ENCODE measurements at regions not wholly inside any gene's neighbourhood (a gene's known extent, or its start where the extent isn't known, plus 50 kb on each side); places are given as distances from the start of the nearest gene placed in this dataset.

DNA sequence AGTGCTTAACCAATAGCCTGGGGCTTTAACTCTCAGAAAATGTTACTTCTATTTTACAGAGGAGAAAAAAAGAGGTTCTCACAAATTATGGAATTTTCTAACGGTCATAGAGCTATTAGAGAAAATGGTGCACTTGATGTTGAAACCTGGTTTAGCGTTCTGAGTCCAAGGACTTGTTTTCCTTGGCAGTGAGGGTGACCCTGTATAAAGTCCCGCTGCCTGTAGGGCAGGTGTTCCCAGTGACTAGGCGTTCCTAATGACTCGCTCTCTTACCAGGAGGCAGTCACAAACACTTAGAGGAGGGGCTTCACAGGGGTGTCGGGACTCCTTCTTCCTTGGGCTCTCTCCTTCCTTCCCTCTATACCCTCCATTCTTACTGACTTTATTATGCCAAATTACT, 175.8 kb downstream of the ACTR3 start:
- Histone ChIP-seq H3K4me1 (no peaks in the 10 kb centered on the region), H3K4me3 (no peak overlapping the region), H3K36me3 (no peaks in the 10 kb centered on the region), H3K27me3 (no peaks in the 10 kb centered on the region), H3K27ac (no peak overlapping the region), H3K9me3 (no peaks in the 10 kb centered on the region)
- DNase-seq (no peak), ATAC-seq (no peak)
- TF ChIP-seq CTCF (IDR thresholded peaks at IDR 0.05), result no peak
- intact Hi-C loops (cut with DNase I), result no loop called here

GRCh38 chr2:114066186-114066747, 176.4 kb downstream of the ACTR3 start:
- Histone ChIP-seq H3K27ac (no peak overlapping the region), H3K27me3 (no peaks in the 10 kb centered on the region), H3K9me3 (no peaks in the 10 kb centered on the region), H3K36me3 (no peaks in the 10 kb centered on the region), H3K4me1 (no peaks in the 10 kb centered on the region), H3K4me3 (no peak overlapping the region)
- no peak for DNase-seq
- ATAC-seq, result no peak
- intact Hi-C loops (cut with DNase I), result no loop called here
- no peak for TF ChIP-seq CTCF (IDR thresholded peaks at IDR 0.05)

GRCh38 chr2:114068438-114068837, 178.5 kb downstream of the ACTR3 start:
- no peak for TF ChIP-seq CTCF (IDR thresholded peaks at IDR 0.05)
- intact Hi-C loops (cut with DNase I), result no loop called here
- Histone ChIP-seq H3K27me3 (no peaks in the 10 kb centered on the region), H3K36me3 (no peaks in the 10 kb centered on the region), H3K27ac (no peak overlapping the region), H3K4me3 (no peak overlapping the region), H3K9me3 (no peaks in the 10 kb centered on the region), H3K4me1 (no peaks in the 10 kb centered on the region)
- ATAC-seq (no peak), DNase-seq (peak in 2 of 4 donors; percentile 16 to 37)

GRCh38 chr2:114076961-114077360, 187.1 kb downstream of the ACTR3 start:
- Histone ChIP-seq H3K27ac (no peak overlapping the region), H3K9me3 (no peaks in the 10 kb centered on the region), H3K36me3 (no peaks in the 10 kb centered on the region), H3K4me3 (no peak overlapping the region), H3K27me3 (no peaks in the 10 kb centered on the region), H3K4me1 (no peaks in the 10 kb centered on the region)
- intact Hi-C loops (cut with DNase I), result no loop called here
- DNase-seq (no peak), ATAC-seq (no peak)
- TF ChIP-seq CTCF (IDR thresholded peaks at IDR 0.05), result no peak

DNA sequence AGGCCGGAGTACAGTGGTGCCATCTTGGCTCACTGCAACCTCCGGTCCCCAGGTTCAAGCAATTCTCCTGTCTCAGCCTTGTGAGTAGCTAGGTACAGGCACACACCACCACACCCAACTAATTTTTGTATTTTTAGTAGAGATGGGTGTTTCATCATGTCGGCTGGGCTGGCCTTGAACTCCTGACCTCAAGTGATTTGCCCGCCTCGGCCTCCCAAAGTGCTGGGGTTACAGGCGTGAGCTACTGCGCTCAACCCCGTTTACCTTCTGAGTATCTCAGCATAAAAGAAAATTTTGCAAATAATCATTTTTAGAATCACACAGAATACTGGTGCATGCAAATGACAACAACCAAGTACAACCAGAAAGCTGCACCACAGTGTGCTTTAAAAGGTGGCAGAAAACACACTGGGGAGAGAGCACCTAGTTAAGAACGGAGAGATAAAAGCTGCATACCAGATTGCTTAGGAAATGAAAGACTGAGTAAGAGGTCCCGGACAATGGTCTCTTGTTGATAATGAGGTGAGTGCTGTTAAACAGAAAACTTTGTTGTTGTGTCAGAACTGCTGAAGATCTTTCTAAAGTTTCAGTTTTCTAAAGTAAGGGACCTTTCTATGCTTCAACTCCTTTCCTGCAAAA, 189.6 kb downstream of the ACTR3 start:
- Histone ChIP-seq H3K27ac (no peak overlapping the region), H3K9me3 (no peaks in the 10 kb centered on the region), H3K4me3 (no peak overlapping the region), H3K4me1 (no peaks in the 10 kb centered on the region), H3K27me3 (no peaks in the 10 kb centered on the region), H3K36me3 (no peaks in the 10 kb centered on the region)
- no peak for TF ChIP-seq CTCF (IDR thresholded peaks at IDR 0.05)
- intact Hi-C loops (cut with DNase I), result no loop called here
- DNase-seq, result no peak
- ATAC-seq, result no peak

Measured in left lung (tissue), 4 donors.